ENCODE measurements at regions not wholly inside any gene's neighbourhood (a gene's known extent, or its start where the extent isn't known, plus 50 kb on each side); places are given as distances from the start of the nearest gene placed in this dataset.
A peak's percentile ranks its signal among the peaks of the same experiment; 100 is the strongest.
"Not testable (repeated sequence)": the region's sequence is repeated elsewhere in the genome, so short reads cannot be mapped to it uniquely, and the experiment has no call there.

GRCh38 chr12:54105809-54106208 is 52.2 kb downstream of the HOXC4 start:
- DNase-seq (ENCODE audit: low spot score), result not testable (repeated sequence)

DNA sequence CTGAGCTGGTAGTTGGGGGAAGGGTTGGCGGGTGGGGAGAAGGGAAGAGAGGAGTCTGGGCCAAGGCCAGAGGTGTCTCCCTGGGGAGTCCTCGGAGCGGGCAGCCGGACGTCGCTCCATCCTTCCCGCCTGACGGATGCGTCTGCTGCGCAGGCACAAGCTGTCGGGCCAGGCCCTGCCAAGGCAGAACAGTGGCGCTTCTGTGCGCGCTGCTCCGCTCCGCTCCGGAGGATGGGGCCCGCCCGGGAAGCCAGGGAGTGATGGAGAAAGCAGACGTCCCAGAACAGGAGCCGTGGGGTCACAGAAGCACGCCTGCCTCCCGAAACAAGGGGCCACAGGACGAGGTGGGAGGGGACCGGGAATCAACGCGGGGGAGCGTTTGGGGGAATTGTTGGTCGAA is 52.6 kb downstream of the HOXC4 start:
- DNase-seq (ENCODE audit: low spot score), result not testable (repeated sequence)

- not testable (repeated sequence) for DNase-seq (ENCODE audit: low spot score)
These were observed 53.4 kb downstream of the HOXC4 start for GRCh38 chr12:54106803-54107579.

DNA sequence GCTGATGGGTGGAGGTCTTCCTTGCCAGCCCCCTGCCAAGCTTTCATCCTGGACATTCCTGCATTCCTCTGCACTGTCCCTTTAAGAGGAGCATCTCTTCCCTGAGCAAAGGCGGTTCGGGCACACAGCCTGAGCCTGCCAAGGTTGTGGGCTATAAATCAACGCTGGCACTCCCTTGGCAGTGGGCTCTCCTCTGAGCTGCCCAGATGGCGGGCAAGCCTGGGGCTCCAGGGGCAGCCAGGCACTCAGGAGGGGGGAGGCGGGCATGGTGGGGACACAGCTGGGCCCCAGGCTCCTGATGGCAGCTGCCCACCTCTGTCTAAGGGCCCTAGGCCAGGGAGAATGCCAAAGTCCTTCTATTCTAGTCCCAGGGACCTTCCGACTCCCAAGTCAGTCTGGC is 58.7 kb downstream of the HOXC4 start:
- DNase-seq (ENCODE audit: low spot score), result not testable (repeated sequence)

- DNase-seq (ENCODE audit: low spot score), result peak; percentile 11
These were observed 62.4 kb downstream of the HOXC4 start for GRCh38 chr12:54116055-54116454.

GRCh38 chr12:54117392-54117791 is 63.8 kb downstream of the HOXC4 start:
- not testable (repeated sequence) for DNase-seq (ENCODE audit: low spot score)

GRCh38 chr12:54119082-54119481 is 65.4 kb downstream of the HOXC4 start:
- not testable (repeated sequence) for DNase-seq (ENCODE audit: low spot score)

GRCh38 chr12:54123981-54124380 is 64.8 kb downstream of the SMUG1 start:
- DNase-seq (ENCODE audit: low spot score), result not testable (repeated sequence)

DNA sequence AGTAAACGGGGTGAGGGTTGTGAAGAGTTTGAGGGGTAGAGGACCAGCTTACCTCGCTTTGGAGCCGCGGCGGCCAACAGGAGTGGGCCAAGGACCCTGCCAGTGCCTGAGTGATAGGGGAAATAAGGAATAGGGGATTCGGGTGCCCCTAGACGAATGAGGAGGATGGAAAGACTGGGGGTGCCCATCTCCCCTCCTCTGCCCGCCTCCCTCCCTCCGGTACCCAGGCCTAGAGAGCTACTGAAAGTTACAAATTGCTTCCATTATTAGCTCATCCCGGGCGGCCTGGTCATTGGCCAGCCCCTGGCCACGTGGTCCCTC is 63.1 kb downstream of the SMUG1 start:
- not testable (repeated sequence) for DNase-seq (ENCODE audit: low spot score)

DNA sequence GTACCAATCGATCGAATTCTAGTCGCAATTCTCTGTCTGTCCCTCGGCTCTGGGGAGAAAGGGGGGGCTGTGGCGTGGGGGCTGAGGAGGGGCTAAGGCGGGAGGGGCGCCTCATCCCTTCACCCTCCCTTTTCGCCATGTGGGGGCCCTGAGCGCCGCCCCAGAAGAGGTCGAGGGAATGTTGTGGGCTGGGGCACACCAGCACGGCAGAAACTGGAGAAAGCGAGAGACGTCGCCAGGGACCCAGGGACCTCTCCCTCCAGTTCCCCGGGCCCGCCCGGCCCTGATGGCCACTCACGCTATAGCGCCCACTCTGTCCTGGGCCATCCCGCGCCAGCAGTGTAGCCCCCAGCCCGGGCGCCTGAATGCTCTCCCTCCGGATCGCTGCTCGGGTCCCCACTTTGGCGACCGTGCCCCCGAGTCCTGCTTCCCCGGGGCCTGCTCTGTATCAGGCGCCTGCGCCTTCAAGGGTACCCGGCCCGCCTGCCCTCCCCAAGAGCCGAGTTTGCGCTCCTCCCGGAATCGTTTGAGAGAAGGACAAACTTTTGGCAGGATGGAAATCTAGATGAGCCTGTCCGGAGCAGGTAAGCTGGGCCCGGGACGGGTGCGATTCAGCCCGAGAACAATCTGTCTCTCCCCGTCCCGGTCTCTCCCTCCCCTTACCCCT is 62.6 kb downstream of the SMUG1 start:
- no peak for DNase-seq (ENCODE audit: low spot score)

GRCh38 chr12:54126696-54127537 is 61.9 kb downstream of the SMUG1 start:
- DNase-seq (ENCODE audit: low spot score), result no peak

GRCh38 chr12:54127538-54128259 is 61.1 kb downstream of the SMUG1 start:
- DNase-seq (ENCODE audit: low spot score), result no peak

DNA sequence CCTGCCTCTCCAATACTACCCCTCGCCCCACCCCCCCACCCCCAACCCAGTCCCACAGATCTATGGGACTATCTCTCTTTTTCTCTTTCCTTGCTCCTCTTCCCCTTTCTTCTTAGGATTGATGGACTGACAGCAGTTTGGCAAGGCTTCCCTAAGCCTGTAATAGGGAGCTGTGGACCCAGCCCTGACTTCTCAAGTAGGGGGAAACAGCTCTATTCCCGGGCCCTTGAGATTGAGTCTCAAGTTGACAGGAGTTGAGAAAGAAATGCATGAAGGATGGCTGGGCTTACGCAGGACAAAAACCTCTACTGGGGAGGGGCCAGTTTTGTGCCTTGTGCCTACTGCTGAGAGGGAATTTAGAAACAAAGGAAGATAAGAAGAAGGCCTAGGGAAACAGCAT is 60.4 kb downstream of the SMUG1 start:
- DNase-seq (ENCODE audit: low spot score), result no peak

- no peak for DNase-seq (ENCODE audit: low spot score)
These were observed 59.5 kb downstream of the SMUG1 start for GRCh38 chr12:54129028-54129903.

Measured in SW480 (cell line).